SU-DHL-6 (cell line): ENCODE measurements at regions not wholly inside any gene's neighbourhood (a gene's known extent, or its start where the extent isn't known, plus 50 kb on each side); places are given as distances from the start of the nearest gene placed in this dataset.

Experiments used
- CTCF ChIP-seq: fragments of 200-600 bp; sonication (generic); IDR thresholded peaks from one replicate; pipeline ENCODE4 v1.5.1; 2017; ENCODE audit warnings: antibody characterized with exemption, mild to moderate bottlenecking, low read length, moderate library complexity; ENCODE audit not compliant: insufficient read depth, poor library complexity, severe bottlenecking
- EZH2phosphoT487 ChIP-seq: fragments of 200-600 bp; sonication (generic), shearing (Covaris generic); conservative IDR thresholded peaks from 2 replicates; pipeline ENCODE4 v1.6.1; 2018; ENCODE audit warnings: mild to moderate bottlenecking, antibody characterized with exemption, low read length, moderate library complexity, mixed read lengths

- TF ChIP-seq EZH2phosphoT487 (no peak), CTCF (no peak)
Observed at GRCh38 chr3:69565316-69565715, 173.9 kb upstream of the MITF start.
